Panc1 (cell line): ENCODE measurements at regions not wholly inside any gene's neighbourhood (a gene's known extent, or its start where the extent isn't known, plus 50 kb on each side); places are given as distances from the start of the nearest gene placed in this dataset.

Experiments
- POLR2AphosphoS5 ChIP-seq: IDR thresholded peaks from 2 replicates; pipeline ENCODE4 v1.6.1; 2012; ENCODE audit warnings: mild to moderate bottlenecking, low read depth, low read length, moderate library complexity
- TF ChIP-seq, protein P1 (sequence below): fragments of 450-650 bp; IDR thresholded peaks from 2 replicates; pipeline ENCODE4 v1.5.1; 2017; ENCODE audit warnings: mild to moderate bottlenecking

DNA sequence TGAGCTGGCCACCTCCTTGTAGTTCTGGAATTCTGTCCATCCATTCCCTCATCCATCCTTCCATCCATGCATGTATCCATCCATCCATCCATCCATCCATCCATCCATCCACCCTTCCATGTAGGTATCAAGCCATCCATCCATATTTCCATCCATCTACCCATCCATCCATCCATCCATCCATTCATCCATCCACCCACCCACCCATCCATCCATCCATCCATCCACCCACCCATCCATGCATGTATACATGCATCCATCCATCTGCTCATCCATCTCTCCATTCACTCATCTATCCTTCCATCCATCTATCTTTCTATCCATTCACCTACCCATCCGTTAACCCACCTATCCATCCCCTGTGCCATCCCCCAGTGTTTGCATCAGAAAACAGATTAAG is 153.6 kb upstream of the STX18 start:
- TF ChIP-seq, protein P1, sequence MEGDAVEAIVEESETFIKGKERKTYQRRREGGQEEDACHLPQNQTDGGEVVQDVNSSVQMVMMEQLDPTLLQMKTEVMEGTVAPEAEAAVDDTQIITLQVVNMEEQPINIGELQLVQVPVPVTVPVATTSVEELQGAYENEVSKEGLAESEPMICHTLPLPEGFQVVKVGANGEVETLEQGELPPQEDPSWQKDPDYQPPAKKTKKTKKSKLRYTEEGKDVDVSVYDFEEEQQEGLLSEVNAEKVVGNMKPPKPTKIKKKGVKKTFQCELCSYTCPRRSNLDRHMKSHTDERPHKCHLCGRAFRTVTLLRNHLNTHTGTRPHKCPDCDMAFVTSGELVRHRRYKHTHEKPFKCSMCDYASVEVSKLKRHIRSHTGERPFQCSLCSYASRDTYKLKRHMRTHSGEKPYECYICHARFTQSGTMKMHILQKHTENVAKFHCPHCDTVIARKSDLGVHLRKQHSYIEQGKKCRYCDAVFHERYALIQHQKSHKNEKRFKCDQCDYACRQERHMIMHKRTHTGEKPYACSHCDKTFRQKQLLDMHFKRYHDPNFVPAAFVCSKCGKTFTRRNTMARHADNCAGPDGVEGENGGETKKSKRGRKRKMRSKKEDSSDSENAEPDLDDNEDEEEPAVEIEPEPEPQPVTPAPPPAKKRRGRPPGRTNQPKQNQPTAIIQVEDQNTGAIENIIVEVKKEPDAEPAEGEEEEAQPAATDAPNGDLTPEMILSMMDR: no peak
- TF ChIP-seq POLR2AphosphoS5: no peak
